HT1080 (cell line): ENCODE measurements at regions not wholly inside any gene's neighbourhood (a gene's known extent, or its start where the extent isn't known, plus 50 kb on each side); places are given as distances from the start of the nearest gene placed in this dataset.
"Not testable (repeated sequence)": the region's sequence is repeated elsewhere in the genome, so short reads cannot be mapped to it uniquely, and the experiment has no call there.

ENCODE experiments used
- DNase-seq: peaks from one replicate; pipeline ENCODE4 v3.0.0-alpha.2; 2015; ENCODE audit warnings: low read depth

DNA sequence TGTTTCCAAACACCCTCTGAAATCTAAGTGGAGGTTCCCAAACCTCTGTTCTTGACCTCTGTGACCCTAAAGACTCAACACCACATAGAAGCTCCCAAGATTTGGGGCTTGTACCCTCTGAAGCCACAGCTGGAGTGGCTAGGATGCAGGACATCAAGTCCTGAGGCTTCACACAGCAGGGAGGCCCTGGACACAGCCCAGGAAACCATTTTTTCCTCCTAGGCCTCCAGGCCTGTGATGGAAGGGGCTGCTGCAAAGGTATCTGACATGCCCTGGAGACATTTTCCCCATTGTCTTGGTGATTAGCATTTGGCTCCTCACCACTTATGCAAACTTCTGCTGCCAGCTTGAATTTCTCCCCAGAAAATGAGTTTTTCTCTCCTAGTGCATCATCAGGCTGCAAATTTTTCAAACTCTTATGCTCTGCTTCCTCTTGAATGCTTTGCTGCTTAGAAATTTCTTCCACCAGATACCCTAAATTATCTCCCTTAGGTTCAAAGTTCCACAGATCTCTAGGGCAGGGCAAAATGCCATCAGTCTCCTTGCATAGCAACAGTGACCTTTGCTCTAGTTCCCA is 200.5 kb upstream of the ARL4C start:
- DNase-seq: not testable (repeated sequence)

DNA sequence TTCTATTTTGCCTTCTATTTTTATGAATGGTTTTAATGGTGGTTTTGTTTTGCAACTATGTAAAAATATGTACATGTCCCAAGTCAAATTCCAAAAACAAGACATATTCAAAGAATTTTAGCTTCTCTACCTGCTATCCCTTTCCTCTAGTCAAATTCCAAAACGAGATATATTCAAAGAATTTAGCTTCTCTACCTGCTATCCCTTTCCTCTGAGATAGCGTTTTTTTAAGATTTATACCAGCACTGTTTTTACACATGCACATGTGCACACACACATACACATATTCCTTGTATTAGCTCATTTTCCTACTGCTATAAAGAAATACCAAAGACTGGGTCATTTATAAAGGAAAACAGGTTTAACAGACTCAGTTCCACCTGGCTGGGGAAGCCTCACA is 199.1 kb upstream of the ARL4C start:
- DNase-seq: no peak

DNA sequence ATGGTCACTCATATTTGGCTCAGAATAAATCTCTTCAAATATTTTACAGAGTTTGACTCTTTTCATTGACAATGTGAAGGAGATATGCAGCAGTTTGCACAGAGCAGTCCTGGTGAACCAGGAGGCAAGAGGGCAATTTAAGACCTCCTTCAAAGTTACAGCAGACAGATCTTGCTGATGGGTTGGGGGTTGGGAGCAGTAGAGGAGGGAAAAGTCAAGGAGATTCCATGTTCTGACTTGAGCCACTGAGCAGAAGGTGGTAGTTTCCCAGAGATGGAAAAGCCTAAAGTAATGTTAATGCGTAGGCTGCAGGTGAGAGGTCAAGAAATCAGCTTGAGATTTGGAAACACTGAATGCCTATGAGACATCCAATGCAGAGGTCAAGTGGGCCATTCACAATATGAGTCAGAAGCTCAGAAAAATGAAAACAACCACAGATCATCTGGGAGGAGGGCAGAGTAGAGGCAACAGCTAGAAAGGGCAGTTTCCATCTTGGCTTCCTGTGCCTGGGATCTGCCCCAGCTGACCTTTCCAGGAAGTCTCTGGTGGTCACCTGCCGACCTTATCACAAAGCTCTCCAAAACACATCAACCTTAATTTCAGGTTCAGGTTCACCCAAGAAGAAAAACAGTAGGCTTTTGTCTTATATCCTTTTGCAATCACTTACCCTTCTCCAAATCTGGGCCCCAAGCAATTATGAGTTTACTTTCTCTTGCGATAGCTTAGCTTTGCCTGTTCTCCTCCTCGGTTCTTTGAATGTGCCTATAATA is 197.5 kb upstream of the ARL4C start:
- peak; percentile 66 for DNase-seq

DNA sequence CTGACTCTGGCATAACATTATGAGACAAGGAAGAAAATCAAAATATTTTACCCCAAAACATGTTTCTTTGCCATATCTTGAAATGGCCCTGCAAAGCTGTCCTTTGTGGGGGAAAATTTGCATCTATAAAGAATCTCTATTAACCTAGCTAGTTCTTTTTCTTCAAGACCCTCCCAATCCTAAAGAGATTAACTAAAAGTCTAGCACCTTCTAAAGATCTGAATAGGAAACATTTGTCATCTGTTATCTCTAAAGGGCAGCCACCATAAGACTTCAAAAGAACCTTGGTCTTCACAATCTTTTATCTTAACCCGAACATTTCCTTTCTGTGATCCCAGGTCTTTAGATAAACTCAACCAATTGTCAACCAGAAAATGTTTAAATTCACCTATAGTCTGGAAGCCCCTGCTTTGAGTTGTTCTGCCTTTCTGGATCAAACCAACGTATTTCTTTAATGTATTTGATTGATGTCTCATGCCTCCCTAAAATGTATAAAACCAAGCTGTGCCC is 196.9 kb upstream of the ARL4C start:
- not testable (repeated sequence) for DNase-seq

DNA sequence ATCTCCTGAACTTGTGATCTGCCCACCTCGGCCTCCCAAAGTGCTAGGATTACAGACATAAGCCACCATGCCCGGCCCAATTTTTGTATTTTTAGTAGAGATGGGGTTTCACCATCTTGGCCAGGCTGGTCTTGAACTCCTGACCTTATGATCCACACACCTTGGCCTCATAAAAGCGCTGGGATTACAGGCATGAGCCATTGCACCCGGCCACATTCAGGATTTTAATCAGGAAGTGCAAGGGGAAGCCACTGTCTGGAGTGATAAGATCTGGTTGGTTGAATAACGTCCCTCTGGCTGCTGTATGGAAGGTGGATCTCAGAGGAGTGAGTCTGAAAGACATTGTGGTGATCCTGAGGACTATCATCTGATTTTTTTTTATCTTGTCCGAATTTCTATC is 196.3 kb upstream of the ARL4C start:
- not testable (repeated sequence) for DNase-seq

DNA sequence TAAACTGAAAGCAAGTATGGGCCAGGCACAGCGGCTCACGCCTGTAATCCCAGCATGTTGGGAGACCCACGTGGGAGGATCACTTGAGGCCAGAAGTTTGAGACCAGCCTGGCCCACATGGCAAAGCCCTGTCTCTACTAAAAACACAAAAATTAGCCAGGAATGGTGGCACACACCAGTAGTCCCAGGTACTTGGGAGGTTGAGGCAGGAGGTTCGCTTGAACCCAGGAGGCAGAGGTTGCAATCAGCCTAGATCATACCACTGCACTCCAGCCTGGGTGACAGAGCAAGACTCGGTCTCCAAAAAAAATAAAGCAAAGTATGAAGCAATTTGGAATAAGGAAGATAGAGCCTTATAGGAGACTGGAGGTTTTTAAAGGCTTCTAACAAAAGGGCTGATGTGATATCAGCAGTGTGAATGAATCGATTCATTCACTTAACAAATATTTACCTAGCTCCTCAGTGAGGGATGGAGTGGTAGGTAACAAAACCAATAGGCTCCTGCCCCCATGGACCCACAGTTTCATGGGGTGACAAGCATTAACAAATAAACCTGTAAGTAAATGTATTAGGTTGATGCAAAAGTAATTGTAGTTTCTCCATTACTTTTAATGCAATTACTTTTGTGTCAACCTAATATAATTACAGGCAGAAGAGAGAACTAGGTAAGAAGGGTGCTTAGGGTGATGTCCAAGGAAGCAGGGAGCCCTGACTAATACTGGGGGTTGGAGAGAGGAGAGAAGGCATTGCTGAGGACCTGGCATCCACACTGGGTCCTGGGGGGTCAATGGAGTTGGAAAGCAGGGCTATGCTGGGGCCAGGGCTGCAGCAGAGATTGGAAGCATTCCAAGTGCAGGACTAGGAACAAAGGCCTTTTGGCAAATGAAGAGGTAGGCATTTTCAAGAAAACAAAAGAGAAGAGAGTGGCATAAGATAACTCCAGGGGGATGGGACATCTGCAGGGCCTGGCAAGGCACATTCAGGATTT is 195.4 kb upstream of the ARL4C start:
- DNase-seq: no peak

DNA sequence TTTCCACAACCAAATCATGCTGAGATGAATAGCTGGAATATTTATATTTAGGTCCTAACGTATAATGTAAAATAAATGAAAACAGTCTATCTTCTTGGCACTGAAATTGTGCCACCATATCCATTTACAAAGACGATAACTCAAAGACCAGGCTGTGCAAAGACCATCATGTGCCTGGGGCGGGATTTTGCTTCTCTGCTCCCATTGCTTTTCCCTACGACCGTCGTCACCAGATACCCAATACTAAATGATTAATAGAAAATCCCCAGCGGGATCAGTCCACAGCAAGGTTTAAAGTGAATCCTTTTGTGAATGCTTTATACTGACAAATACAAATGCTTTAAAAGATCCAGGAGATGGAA is 194.3 kb upstream of the ARL4C start:
- no peak for DNase-seq

DNA sequence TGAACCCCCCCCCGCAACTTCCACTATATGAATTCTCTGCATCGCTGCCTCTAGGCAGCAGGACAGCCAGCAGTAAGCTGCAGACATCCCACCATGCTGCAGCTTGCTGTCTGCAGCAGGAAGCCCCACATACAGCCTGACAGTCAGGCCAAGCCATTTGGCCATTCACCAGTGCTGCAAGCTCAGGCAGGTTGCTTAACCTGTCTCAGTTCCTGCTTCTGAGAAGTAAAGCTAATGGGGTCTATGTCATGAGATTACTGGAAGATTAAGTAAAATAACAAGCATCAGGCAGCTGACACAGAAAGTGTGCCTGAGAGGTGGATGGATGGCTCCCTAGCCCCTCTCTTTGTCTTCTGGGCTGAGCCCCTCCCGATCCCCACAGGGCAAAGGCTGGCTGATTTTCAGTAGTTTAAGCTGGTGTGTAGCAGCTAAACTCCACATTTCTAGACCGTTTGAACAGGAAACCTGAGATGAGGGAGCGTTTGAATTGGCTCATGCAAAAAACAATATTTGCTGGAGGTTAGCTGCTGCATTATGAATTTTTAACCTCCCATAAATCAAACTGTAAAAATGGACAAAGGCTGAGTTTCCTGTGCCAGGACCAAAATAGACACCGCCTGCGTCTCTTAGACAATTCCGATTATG is 193.8 kb upstream of the ARL4C start:
- no peak for DNase-seq

DNA sequence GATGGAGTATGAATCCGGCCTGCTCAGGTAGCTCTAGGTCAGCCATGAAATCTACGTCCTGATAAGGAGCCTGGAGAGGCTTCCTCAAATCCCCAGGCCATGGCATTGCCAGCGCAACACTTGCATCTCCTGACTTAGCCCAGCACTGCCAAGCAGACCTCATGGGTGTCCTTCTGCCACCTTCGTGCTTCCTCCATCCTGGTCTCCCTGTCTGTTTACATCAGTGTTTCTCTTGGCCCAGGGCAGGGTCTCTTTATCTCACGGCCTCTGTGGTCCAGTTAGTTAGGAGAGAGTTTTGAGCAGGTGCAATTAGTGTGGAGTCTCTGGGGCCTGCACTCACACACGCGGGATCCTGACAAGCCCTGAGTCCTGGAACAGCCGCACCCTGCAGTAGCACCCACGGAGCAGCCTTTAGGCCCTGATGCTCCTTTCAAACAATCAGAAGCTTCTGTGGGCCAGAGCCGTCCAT is 193.1 kb upstream of the ARL4C start:
- no peak for DNase-seq

DNA sequence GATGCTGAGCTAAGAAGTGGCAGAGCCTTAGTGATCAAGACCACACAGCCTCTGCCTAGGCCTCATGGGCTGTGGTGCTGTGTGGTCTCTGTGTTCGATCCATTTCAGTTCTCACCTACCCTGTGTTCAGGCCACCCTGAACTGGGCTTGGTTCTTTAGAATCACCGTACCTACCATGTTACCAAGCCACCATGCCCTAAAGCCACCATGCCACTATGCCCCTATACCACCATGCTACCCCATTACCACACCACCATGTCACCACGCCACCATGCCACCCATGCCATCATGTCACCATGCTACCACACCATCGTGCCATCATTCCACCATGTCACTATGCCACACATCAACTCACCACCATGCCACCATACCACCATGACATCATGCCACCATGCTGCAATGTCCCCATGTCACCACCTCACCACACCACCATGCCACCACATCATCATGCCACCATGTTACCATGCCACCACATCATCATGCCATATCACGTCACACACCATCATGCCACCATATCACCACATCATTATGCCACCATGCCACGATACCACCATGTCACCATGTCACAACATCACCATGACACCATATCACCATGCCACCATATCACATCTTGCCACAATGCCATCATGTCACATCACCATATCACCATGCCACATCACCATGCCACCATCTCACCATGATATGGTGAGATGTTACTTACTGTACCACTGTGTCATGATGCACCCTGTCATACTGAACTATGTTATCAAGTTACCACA is 191.0 kb upstream of the ARL4C start:
- no peak for DNase-seq

DNA sequence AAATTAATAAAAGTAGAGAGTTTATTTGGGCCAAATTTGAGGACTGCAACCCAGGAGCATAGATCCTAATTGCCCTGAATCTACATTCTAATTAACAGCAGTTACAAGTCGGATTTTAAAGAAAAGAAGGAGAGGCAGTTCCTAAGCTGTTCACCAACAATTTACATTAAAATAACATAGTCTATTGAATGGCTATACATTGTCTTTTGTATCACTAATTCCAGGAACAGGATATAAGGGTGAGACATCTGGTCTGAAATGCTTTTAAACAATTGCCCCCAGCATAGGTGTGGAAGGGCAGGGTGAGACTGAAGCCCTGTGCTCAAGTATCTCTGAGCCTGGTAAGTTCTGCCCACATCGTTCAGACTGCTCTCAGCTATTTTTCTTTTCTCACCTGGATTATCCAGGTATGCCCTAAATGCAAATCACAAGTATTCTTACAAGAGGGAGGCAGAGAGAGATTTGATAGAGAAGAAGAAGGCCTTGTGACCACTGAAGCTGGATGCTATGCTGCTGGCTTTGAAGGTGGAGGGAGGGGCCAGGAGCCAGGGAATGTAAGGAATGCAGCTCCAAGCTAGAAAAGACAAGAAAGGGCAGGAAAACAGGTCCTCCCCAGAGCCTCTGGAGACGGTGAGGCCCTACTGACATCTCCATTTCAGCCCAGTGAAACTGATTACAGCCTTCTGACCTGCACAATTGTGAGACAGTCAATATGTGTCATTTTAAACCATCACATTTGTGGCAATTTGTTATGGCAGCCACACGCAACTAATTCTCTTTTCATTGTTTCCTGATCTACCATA is 189.4 kb upstream of the ARL4C start:
- peak; percentile 53 for DNase-seq

DNA sequence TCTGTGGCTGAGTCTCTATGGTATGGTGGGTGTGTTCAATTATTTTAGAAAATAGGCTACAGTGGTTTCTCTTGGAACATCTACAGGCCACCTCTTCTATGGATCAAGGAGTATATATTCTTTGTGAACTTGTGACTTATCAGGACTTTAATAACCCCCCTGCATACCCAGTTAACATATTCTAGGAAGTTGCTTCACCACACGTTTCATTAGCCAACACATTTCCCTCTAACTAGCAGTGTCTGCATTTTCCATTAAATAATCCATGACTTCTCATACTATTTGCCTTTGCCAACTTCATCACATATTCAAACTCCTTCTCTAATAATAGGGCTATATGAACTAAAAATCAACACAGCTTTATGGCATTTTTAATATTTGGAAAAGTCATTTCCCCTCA is 187.6 kb upstream of the ARL4C start:
- DNase-seq: no peak

DNA sequence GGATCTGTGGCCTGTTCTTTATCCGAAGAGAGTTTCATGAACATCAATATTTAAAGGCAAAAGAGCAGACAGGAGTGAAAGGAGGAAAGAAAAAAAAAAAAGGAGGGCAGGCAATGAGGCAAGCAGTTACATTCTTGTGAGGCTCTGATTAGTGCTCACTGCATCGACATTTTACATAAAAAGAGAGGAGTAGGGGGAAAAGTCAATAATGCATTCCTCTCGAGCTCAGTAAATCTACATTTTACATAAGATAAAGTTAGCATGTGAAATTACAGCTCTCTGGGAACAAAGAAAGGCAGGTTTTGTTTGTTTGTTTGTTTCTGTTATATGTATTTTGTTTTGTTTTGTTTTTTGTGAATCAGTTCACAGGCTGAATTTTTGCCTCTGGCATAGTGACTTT is 187.1 kb upstream of the ARL4C start:
- DNase-seq: no peak

DNA sequence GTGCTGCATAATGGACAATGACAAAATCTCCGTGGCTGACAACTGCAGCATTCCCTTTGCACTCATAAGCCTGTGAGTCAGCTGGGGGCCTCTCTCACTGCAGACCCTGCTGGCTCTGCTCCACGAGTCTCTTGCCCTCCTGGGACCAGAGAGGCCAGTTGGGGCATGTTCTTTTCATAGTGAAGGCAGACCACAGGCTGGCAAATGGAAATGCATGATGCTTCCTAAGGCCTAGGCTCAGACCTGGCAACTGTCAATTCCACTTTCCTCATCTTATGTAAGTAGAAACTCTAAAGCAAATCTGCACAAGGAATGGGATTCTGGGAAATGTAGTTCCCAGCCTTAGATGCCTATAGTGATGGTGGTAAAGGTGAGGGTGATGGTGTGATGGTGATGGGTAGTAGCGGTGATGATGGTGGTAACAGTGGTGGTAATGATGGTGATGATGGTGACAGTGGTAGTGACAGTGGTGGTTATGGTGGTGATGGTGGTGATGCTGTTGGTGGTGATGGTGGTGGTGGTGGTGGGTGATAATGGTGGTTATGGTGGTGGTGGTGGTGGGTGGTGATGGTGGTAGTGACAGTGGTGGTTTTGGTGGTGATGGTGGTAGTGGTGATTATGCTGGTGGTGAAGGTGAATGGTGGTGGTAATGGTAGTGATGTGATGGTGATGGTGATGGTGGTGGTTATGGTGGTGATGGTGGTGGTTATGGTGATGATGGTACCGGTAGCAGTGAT is 185.8 kb upstream of the ARL4C start:
- peak; percentile 65 for DNase-seq

DNA sequence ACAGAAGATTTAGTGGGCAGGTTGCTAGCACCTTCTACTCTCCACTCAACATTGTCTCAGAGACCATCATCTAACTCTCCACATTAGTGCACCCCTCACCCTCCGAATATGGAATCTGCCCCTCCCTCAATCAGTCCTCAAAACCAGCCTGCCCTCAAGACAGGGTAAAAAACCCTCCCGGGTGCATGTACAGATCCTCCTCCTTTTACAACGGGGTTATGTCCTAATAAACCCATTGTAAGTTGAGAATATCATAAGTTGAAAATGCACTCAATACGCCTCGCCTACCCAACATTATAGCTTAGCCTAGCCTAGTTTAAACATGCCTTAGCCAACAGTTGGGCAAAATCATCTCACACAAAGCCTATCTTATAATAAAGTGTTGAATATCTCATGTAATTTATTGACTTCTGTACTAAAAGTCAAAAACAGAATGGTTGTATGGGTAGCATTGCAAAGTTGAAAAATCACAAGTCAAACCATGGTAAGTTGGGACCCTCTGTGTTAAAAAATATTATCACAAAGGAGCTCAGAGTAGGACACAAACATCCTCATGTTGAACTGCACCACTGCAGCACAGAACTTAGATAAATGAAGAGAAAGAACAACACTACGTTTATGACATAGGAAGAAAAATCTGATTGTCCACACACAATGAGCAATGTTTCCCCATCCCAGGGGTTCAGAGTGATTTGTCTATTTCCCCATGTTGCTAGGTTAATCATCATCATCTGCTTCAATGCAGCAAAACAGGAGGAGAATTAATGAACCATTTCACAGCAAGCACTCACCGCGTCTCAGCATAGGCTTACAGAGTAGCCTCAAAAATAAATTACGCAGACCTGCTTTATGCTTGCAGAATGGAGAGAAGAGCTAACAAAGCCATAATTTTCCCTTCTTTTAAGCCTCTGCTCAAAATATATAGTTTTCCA is 184.1 kb upstream of the ARL4C start:
- no peak for DNase-seq

DNA sequence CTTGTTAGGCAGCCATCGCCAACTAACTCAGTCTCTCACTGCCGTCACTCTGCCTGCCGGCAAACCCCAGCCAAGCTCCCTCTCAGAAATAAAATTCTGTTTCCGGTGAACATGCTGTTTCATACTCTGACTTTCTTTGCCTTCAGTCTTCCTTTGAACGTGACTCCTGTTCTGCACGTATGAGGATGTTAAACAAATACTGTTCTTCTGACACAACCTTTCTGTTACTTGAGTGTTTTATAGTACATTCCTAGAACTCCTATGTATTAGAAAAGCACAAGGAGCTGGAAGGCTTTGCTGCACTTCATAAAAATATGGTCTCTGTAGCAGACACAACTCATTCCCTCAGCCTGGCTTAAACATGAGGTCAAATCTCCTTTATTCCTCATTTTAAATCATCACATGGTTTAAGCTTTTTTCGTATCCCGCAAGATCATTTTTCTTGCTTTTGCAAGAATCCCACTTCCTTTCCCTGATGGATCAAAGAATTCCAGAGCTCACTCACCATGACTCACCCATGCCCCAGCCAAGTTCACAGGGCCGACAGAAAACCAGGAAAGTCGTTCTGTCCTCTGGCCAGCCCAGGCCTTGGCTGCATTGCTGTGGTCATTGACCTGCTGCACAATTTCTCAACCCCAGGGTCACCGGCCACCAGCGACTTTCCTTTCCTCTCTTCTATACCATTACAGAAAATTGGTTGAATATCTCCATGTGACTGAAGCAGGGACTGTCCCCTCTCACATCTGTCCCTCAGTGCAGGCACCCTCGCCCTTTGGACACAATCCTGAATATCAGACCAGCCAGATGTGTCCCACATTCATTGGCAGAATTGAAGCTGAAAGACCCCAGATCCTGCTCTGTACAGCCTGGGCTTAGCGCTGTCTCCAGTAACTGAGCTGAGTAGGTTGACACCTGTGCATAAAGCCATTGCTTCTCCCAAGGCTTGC is 183.1 kb upstream of the ARL4C start:
- DNase-seq: peak; percentile 97

DNA sequence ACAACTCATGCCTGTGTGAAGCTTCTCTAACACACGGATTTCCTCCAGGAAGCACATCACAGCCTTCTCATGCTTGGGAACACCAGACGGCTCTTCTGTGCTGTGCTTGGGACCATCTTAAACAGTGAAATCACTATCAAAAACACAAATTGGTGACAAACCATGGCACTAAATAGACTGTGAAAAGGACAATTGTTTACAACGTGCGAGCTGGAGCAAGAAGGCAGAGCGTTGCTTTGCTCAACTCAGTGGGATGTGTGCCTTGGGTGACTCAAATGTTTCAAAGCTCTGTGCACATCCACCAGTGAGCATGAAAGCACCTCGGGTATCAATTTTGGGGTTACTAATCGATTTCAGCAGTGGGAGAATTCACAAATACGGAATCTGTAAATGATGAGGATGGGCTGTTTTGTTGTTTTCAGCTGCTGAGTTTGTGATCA is 182.4 kb upstream of the ARL4C start:
- no peak for DNase-seq
